ENCODE measurements at regions not wholly inside any gene's neighbourhood (a gene's known extent, or its start where the extent isn't known, plus 50 kb on each side); places are given as distances from the start of the nearest gene placed in this dataset.

DNA sequence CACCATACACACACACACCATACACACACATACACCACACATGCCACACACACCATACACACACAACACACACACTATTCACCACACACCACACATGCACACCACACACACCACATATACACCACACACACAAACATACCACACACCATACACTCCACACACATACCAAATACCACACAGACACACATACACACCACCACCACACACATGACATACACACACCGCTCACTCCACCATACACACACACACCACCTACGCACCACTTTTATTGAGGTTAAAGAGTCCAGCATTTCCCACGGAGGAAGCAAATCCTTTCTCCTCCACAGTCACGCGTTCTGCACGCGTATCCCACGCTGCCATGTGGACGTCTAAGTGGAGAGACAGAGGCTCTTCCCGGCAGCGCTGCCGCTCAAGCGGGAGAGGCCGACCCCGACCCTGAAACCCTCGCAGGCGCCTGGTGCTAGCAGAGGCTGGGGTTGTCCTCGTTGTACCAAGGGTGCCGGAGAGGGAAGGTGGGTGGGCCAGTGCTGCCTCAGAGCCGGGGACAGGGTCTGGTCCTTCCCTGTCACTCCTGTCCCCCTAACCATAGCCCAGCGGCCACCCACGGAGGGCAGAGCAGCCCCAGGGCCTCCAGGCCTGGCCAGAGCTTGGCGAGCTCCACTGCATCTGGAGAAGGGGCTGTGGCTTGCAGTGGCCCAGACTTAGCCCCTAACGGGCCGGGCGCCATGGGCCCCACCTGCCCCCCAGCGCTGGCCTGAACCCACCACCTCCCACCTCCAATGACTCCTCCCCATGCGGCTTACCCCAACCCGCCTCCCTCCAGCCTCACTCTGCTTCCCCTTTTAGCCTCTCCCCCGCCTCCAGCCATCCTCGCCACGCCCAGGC is 1495.0 kb downstream of the BRD1 start:
- in situ Hi-C loops (cut with MboI) = no loop called here
- H3K79me2 ChIP-seq (ENCODE audit: insufficient read depth) = no peaks in the 10 kb centered on the region

DNA sequence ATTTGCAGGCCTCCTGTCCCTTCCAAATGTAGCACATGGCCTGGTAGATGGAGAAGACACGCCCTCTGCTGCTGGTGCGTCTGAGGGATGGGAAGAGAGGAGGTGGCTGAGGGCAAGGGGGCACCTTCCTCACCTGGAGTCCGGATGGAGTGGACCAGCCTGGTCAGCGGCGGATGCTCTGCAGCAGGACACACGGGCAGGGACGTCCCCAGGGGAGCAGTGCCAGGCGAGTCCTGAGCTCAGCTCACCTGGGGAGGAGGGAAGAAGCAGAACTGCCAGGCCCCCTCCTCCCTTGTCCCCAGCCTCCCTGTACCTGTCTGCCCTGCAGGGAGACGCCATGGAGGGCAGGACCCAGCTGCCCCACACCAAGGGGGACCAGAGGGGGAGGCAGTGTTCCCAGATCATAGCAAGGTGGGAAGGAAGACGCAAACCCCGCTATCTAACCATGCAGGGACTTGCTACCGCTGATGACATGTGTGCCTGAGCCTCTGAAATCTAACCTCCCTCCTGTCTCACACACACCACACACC is 1495.9 kb downstream of the BRD1 start:
- Histone ChIP-seq H3K9me2 (ENCODE audit: insufficient read depth) (no peaks in the 10 kb centered on the region), H3K4me2 (ENCODE audit: unreplicated experiment) (no peak overlapping the region), H3K9me3 (ENCODE audit: low read depth) (no peaks in the 10 kb centered on the region), H3K4me1 (ENCODE audit: insufficient read depth) (no peaks in the 10 kb centered on the region), H3K36me3 (ENCODE audit: low read depth) (no peaks in the 10 kb centered on the region), H3K79me2 (ENCODE audit: insufficient read depth) (no peaks in the 10 kb centered on the region), H2AFZ (no peak overlapping the region), H3K9ac (no peak overlapping the region), H3K27me3 (replicated peaks; ENCODE audit: insufficient read depth) (no peaks in the 10 kb centered on the region), H3F3A (ENCODE audit: insufficient read depth) (no peaks in the 10 kb centered on the region), H4K20me1 (ENCODE audit: insufficient read depth) (no peaks in the 10 kb centered on the region), H3K4me3 (no peak overlapping the region), H3K27ac (no peak overlapping the region)
- in situ Hi-C loops (cut with MboI) = no loop called here
- DNase-seq = no peak
- TF ChIP-seq EZH2 (IDR thresholded peaks at IDR 0.05; ENCODE audit: insufficient read depth, poor library complexity, severe bottlenecking) (no peak), EZH2phosphoT487 (IDR thresholded peaks at IDR 0.05; ENCODE audit: insufficient read depth, low read depth) (no peak)
- 61% methylated on average over 11 to 12 of the region's 12 CpGs for WGBS, 2 experiments (ENCODE audit: low coverage in 1 of 2, low lambda C conversion rate in 2 of 2, missing lambda C conversion rate in 2 of 2)

More for the DNA sequence above, 1495.0 kb downstream of the BRD1 start:
- Histone ChIP-seq H3K36me3 (ENCODE audit: low read depth) (no peaks in the 10 kb centered on the region), H3F3A (ENCODE audit: insufficient read depth) (no peaks in the 10 kb centered on the region), H3K4me2 (ENCODE audit: unreplicated experiment) (no peak overlapping the region), H3K9ac (no peak overlapping the region), H3K4me1 (ENCODE audit: insufficient read depth) (no peaks in the 10 kb centered on the region), H3K9me2 (ENCODE audit: insufficient read depth) (no peaks in the 10 kb centered on the region), H3K27me3 (replicated peaks; ENCODE audit: insufficient read depth) (no peaks in the 10 kb centered on the region), H3K9me3 (ENCODE audit: low read depth) (no peaks in the 10 kb centered on the region), H4K20me1 (ENCODE audit: insufficient read depth) (no peaks in the 10 kb centered on the region), H2AFZ (no peak overlapping the region), H3K27ac (no peak overlapping the region), H3K4me3 (no peak overlapping the region)
- 69 to 77% methylated on average over 23 to 32 of the region's 32 CpGs for WGBS, 2 experiments (ENCODE audit: low coverage in 1 of 2, low lambda C conversion rate in 2 of 2, missing lambda C conversion rate in 2 of 2)
- TF ChIP-seq EZH2 (IDR thresholded peaks at IDR 0.05; ENCODE audit: insufficient read depth, poor library complexity, severe bottlenecking) (no peak), EZH2phosphoT487 (IDR thresholded peaks at IDR 0.05; ENCODE audit: insufficient read depth, low read depth) (no peak)
- no peak for DNase-seq

DNA sequence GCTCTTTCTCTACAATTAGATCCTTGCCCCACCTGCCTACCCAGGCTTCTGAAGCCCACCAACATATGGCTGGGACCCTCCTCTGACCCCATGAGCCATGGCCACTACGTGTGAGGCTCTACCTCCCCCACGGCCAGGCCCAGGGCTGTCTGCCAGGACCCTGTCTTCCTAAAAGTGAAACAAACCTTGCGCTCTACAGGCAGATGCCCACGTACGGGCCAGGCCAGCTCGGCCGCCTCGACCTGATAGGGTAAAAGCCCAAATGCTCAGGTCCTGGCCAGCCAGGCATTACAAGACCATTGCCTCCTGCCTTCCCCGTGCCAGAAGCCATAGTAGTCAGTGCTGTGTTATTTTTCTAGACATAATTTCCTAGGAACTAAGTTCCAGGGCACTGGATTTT is 1496.4 kb downstream of the BRD1 start:
- DNase-seq = no peak
- Histone ChIP-seq H4K20me1 (ENCODE audit: insufficient read depth) (no peaks in the 10 kb centered on the region), H2AFZ (no peak overlapping the region), H3K4me1 (ENCODE audit: insufficient read depth) (no peaks in the 10 kb centered on the region), H3K4me2 (ENCODE audit: unreplicated experiment) (no peak overlapping the region), H3K9me3 (ENCODE audit: low read depth) (no peaks in the 10 kb centered on the region), H3K27me3 (replicated peaks; ENCODE audit: insufficient read depth) (no peaks in the 10 kb centered on the region), H3K36me3 (ENCODE audit: low read depth) (no peaks in the 10 kb centered on the region), H3K9ac (no peak overlapping the region), H3K9me2 (ENCODE audit: insufficient read depth) (no peaks in the 10 kb centered on the region), H3K4me3 (no peak overlapping the region), H3K79me2 (ENCODE audit: insufficient read depth) (no peaks in the 10 kb centered on the region), H3F3A (ENCODE audit: insufficient read depth) (no peaks in the 10 kb centered on the region), H3K27ac (no peak overlapping the region)
- WGBS, 2 experiments (ENCODE audit: low coverage in 1 of 2, low lambda C conversion rate in 2 of 2, missing lambda C conversion rate in 2 of 2) = 51 to 56% methylated on average over 9 of the region's 9 CpGs
- in situ Hi-C loops (cut with MboI) = no loop called here
- TF ChIP-seq EZH2phosphoT487 (IDR thresholded peaks at IDR 0.05; ENCODE audit: insufficient read depth, low read depth) (no peak), EZH2 (IDR thresholded peaks at IDR 0.05; ENCODE audit: insufficient read depth, poor library complexity, severe bottlenecking) (no peak)

DNA sequence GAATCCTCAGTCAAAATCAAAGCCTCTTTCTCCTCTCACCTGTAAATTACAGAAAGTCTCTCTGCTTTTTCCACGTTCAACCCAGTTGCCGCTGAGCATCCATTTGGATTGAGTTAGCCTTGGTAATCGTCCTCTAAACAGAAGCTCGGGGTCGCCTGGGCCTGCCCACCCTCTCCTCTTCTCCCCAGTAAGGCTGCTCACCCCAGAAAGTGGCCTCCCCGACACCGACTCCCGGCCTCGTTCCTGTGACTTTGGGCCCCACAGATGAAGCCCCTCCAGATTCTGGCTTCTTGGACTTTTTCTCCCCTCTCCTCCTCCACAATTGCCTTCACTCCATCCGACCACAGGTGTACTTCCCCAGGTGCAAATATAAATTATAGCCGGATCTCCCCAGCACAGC is 1500.0 kb downstream of the BRD1 start:
- Histone ChIP-seq H3K27me3 (replicated peaks; ENCODE audit: insufficient read depth) (no peaks in the 10 kb centered on the region), H4K20me1 (ENCODE audit: insufficient read depth) (no peaks in the 10 kb centered on the region), H3K9me2 (ENCODE audit: insufficient read depth) (no peaks in the 10 kb centered on the region), H3K79me2 (ENCODE audit: insufficient read depth) (no peaks in the 10 kb centered on the region), H3K4me2 (ENCODE audit: unreplicated experiment) (no peak overlapping the region), H3F3A (ENCODE audit: insufficient read depth) (no peaks in the 10 kb centered on the region), H3K9me3 (ENCODE audit: low read depth) (no peaks in the 10 kb centered on the region), H3K27ac (no peak overlapping the region), H3K4me1 (ENCODE audit: insufficient read depth) (no peaks in the 10 kb centered on the region), H3K9ac (no peak overlapping the region), H3K36me3 (ENCODE audit: low read depth) (no peaks in the 10 kb centered on the region), H3K4me3 (no peak overlapping the region), H2AFZ (no peak overlapping the region)
- in situ Hi-C loops (cut with MboI) = no loop called here
- no peak for DNase-seq
- 51 to 61% methylated on average over 11 of the region's 11 CpGs for WGBS, 2 experiments (ENCODE audit: low coverage in 1 of 2, low lambda C conversion rate in 2 of 2, missing lambda C conversion rate in 2 of 2)
- TF ChIP-seq EZH2phosphoT487 (IDR thresholded peaks at IDR 0.05; ENCODE audit: insufficient read depth, low read depth) (no peak), EZH2 (IDR thresholded peaks at IDR 0.05; ENCODE audit: insufficient read depth, poor library complexity, severe bottlenecking) (no peak)
